ENCODE measurements at regions not wholly inside any gene's neighbourhood (a gene's known extent, or its start where the extent isn't known, plus 50 kb on each side); places are given as distances from the start of the nearest gene placed in this dataset.

GRCh38 chr21:32887026-32887425, 115.5 kb upstream of the PAXBP1 start:
- TF ChIP-seq, protein P1, sequence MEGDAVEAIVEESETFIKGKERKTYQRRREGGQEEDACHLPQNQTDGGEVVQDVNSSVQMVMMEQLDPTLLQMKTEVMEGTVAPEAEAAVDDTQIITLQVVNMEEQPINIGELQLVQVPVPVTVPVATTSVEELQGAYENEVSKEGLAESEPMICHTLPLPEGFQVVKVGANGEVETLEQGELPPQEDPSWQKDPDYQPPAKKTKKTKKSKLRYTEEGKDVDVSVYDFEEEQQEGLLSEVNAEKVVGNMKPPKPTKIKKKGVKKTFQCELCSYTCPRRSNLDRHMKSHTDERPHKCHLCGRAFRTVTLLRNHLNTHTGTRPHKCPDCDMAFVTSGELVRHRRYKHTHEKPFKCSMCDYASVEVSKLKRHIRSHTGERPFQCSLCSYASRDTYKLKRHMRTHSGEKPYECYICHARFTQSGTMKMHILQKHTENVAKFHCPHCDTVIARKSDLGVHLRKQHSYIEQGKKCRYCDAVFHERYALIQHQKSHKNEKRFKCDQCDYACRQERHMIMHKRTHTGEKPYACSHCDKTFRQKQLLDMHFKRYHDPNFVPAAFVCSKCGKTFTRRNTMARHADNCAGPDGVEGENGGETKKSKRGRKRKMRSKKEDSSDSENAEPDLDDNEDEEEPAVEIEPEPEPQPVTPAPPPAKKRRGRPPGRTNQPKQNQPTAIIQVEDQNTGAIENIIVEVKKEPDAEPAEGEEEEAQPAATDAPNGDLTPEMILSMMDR (IDR thresholded peaks at IDR 0.05): no peak
- TF ChIP-seq USF2 (CRISPR knock-in tag; IDR thresholded peaks at IDR 0.05) (no peak), STAT6 (CRISPR knock-in tag; conservative IDR thresholded peaks at IDR 0.05; ENCODE audit: low read depth) (no peak)
